Activated naive CD8-positive, alpha-beta T cell treated with anti-CD3 and anti-CD28 coated beads, Interleukin-2, amount 50 U/mL, for 24 hours (primary cell): ENCODE measurements at regions not wholly inside any gene's neighbourhood (a gene's known extent, or its start where the extent isn't known, plus 50 kb on each side); places are given as distances from the start of the nearest gene placed in this dataset.
"Not testable (repeated sequence)": the region's sequence is repeated elsewhere in the genome, so short reads cannot be mapped to it uniquely, and the experiment has no call there.

ENCODE experiments used
- ATAC-seq: fragments of 150-1000 bp; cut with Tn5 transposase; one replicate; pipeline ENCODE4 v1.10.0; 2021
- DNase-seq: peaks from one replicate; pipeline ENCODE4 v3.0.0; 2021
- H3K27ac Mint-ChIP-seq: one replicate; pipeline ENCODE4 v1.8.0; 2021; ENCODE audit warnings: mild to moderate bottlenecking, mixed read lengths
- H3K27me3 Mint-ChIP-seq: one replicate; pipeline ENCODE4 v1.8.0; 2021; ENCODE audit warnings: mixed read lengths
- H3K36me3 Mint-ChIP-seq: one replicate; pipeline ENCODE4 v1.8.0; 2021; ENCODE audit warnings: low read depth, mixed read lengths
- H3K4me1 Mint-ChIP-seq: one replicate; pipeline ENCODE4 v1.8.0; 2021; ENCODE audit warnings: mixed read lengths
- H3K4me3 Mint-ChIP-seq: one replicate; pipeline ENCODE4 v1.8.0; 2021; ENCODE audit warnings: mild to moderate bottlenecking, moderate library complexity, mixed read lengths
- H3K9me3 Mint-ChIP-seq: one replicate; pipeline ENCODE4 v1.8.0; 2021; ENCODE audit warnings: mixed read lengths

DNA sequence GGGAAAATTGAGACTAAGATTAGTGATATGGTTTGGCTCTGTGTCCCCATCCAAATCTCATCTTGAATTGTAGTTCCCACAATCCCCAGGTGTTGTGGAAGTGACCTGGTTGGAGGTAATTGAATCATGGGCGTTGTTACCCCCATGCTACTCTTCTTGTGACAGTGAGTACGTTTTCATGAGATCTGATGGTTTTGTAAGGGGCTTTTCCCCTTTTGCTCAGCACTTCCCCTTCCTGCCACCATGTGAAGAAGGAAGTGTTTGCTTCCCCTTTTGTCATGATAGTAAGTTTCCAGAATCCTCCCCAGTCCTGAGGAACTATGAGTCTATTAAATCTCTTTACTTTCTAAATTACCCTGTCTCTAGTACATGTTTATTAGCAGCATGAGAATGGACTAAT is 729.9 kb upstream of the TPTE start:
- H3K27ac Mint-ChIP-seq, H3K4me3 Mint-ChIP-seq, H3K36me3 Mint-ChIP-seq, H3K27me3 Mint-ChIP-seq, DNase-seq, ATAC-seq, H3K4me1 Mint-ChIP-seq: not testable (repeated sequence)
- peaks cover 59% of the 10 kb centered on the region for H3K9me3 Mint-ChIP-seq

DNA sequence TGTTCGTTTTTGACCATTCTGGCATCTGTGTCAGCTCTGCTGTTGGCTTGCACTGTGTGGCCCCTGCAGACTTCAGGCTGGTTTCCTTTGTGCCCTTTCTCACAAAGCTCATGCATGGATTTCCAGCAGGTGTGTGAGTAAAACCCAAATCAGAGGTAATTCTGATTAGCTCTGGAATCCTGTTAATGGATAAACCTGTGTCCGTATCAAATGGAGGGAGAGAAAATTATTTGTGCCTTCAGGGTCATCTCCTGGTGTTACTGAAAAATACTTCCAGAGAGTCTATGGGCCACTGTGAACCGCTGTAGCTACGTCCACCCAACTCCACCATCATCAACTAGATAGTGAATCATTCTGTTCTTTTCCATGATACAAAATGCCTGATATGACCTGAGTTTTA is 726.1 kb upstream of the TPTE start:
- not testable (repeated sequence) for DNase-seq, H3K4me1 Mint-ChIP-seq, H3K4me3 Mint-ChIP-seq, H3K36me3 Mint-ChIP-seq, ATAC-seq, H3K27me3 Mint-ChIP-seq, H3K27ac Mint-ChIP-seq
- peaks cover 34% of the 10 kb centered on the region for H3K9me3 Mint-ChIP-seq

DNA sequence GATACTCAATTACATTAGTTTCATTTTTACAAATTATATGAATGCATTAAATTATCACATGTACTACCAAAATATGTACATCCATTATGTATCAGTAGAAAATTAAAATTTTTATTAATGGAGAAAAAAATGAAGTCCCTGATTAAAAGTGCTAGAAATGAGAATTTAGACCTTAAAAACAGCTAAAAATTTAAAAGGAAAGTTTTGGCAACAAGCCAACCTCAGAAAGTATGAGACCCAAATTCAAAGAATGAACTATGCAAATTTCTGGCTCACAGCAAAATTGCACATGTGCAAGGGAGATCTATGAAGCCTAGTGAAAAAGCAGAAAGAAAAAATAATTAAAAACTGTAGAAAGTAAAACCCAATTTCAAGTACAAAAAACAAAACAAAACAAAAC is 725.1 kb upstream of the TPTE start:
- H3K9me3 Mint-ChIP-seq, result peaks cover 30% of the 10 kb centered on the region
- not testable (repeated sequence) for H3K4me1 Mint-ChIP-seq, H3K27me3 Mint-ChIP-seq, H3K36me3 Mint-ChIP-seq, H3K27ac Mint-ChIP-seq, ATAC-seq, H3K4me3 Mint-ChIP-seq, DNase-seq

DNA sequence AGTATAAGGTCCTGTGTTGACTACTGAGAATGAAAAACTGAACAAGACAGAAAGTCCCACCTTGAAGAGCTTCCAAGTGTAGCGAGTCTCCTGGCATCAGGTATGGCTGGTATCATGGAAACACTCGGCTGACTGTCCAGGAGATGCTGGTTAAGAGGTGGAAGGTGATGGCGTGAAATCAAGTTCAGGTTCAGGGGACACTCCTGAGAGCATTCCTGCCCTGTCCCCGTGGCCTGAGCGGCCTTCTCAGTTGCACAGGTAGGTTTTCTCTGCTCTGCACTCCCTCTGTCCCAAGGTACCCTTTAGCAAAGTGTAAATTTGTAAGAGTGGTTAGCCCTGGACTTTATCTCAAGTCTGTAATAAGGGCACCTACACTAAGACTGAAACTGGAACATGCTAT is 713.7 kb upstream of the TPTE start:
- not testable (repeated sequence) for H3K4me3 Mint-ChIP-seq, H3K27me3 Mint-ChIP-seq, H3K27ac Mint-ChIP-seq, H3K9me3 Mint-ChIP-seq, H3K36me3 Mint-ChIP-seq, H3K4me1 Mint-ChIP-seq, ATAC-seq, DNase-seq

DNA sequence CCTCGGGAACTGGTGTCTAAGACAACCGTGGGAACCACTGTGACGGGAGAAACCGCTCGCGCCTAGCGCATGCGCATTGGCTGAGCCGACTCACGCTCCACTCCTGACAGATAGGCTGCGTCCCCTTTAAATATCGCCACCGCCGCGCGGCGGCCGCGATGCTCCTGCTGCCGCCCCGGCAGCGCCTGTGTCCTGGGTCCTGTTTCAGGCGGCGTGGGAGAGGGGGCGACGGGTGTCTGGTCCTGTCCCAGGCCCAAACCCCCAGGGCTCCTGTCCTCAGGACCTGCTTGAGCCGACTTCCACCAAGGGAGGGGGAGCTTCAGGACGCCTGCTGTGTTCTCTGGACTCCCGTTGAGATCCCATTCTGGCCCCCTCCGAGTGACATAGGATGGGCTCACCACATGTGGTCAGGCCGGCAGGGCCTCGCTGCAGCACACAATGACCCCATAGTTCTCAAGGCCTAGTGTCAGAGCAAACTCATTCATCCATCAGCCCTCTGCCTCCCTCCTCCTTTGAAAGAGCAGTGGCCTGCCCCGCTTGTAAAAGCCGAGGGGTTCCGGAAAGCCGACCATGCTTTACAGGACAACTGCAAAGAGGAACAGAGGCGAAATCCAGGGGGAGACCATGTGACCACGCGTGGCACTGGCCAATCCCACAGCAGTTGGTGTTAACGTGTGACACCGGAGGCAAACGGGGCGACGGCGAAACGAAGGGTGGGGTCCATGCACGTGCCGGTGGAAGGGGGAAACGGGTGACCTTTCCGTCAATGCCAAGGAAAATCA is 710.0 kb upstream of the TPTE start:
- not testable (repeated sequence) for H3K9me3 Mint-ChIP-seq, H3K27me3 Mint-ChIP-seq, ATAC-seq, H3K4me3 Mint-ChIP-seq, H3K36me3 Mint-ChIP-seq, DNase-seq, H3K27ac Mint-ChIP-seq, H3K4me1 Mint-ChIP-seq

DNA sequence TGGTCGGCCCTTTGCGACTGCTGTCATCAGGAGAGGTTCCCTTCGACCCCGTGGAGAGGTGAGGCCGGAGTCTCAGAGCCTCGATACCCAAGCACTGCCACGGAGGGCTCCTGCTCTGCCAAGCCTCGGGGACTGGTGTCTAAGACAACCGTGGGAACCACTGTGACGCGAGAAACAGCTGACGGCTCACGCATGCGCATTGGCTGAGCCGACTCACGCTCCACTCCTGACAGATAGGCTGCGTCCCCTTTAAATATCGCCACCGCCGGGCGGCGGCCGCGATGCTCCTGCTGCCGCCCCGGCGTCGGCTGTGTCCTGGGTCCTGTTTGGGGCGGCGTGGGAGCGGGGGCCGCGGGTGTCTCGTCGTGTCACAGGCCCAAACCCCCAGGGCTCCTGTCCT is 708.9 kb upstream of the TPTE start:
- H3K27ac Mint-ChIP-seq, H3K9me3 Mint-ChIP-seq, H3K36me3 Mint-ChIP-seq, DNase-seq, H3K27me3 Mint-ChIP-seq, H3K4me1 Mint-ChIP-seq, H3K4me3 Mint-ChIP-seq, ATAC-seq: not testable (repeated sequence)

DNA sequence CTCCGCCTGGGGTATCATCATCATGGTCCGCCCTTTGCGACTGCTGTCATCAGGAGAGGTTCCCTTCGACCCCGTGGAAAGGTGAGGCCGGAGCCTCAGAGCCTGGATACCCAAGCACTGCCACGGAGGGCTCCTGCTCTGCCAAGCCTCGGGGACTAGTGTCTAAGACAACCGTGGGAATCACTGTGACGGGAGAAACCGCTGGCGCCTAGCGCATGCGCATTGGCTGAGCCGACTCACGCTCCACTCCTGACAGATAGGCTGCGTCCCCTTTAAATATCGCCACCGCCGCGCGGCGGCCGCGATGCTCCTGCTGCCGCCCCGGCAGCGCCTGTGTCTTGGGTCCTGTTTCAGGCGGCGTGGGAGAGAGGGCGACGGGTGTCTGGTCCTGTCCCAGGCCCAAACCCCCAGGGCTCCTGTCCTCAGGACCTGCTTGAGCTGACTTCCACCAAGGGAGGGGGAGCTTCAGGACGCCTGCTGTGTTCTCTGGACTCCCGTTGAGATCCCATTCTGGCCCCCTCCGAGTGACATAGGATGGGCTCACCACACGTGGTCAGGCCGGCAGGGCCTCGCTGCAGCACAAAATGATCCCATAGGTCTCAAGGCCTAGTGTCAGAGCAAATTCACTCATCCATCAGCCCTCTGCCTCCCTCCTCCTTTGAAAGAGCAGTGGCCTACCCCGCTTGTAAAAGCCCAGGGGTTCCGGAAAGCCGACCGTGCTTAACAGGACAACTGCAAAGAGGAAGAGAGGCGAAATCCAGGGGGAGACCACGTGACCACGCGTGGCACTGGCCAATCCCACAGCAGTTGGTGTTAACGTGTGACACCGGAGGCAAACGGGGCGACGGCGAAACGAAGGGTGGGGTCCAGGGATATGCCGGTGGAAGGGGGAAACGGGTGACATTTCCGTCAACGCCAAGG is 707.2 kb upstream of the TPTE start:
- H3K36me3 Mint-ChIP-seq, H3K27ac Mint-ChIP-seq, H3K9me3 Mint-ChIP-seq, ATAC-seq, H3K27me3 Mint-ChIP-seq, H3K4me3 Mint-ChIP-seq, H3K4me1 Mint-ChIP-seq, DNase-seq: not testable (repeated sequence)

DNA sequence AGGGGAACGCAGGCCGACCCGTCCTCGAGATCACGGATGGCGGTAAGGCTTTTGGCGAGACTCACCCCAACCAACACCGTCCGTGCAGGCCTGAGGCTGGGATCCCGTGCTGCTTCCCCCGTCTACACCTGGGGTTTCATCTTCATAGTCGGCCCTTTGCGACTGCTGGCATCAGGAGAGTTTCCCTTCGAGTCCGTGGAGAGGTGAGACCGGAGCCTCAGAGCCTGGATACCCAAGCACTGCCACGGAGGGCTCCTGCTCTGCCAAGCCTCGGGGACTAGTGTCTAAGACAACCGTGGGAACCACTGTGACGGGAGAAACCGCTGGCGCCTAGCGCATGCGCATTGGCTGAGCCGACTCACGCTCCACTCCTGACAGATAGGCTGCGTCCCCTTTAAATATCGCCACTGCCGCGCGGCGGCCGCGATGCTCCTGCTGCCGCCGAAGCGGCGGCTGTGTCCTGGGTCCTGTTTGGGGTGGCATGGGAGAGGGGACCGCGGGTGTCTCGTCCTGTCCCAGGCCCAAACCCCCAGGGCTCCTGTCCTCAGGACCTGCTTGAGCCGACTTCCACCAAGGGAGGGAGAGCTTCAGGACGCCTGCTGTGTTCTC is 706.1 kb upstream of the TPTE start:
- H3K27me3 Mint-ChIP-seq, H3K4me3 Mint-ChIP-seq, H3K4me1 Mint-ChIP-seq, ATAC-seq, DNase-seq, H3K27ac Mint-ChIP-seq, H3K9me3 Mint-ChIP-seq, H3K36me3 Mint-ChIP-seq: not testable (repeated sequence)

DNA sequence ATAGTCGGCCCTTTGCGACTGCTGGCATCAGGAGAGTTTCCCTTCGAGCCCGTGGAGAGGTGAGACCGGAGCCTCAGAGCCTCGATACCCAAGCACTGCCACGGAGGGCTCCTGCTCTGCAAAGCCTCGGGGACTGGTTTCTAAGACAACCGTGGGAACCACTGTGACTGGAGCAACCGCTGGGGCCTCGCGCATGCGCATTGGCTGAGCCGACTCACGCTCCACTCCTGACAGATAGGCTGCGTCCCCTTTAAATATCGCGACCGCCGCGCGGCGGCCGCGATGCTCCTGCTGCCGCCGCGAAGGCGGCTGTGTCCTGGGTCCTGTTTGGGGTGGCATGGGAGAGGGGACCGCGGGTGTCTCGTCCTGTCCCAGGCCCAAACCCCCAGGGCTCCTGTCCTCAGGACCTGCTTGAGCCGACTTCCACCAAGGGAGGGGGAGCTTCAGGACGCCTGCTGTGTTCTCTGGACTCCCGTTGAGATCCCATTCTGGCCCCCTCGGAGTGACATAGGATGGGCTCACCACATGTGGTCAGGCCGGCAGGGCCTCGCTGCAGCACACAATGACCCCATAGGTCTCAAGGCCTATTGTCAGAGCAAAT is 704.5 kb upstream of the TPTE start:
- H3K36me3 Mint-ChIP-seq, H3K27ac Mint-ChIP-seq: not testable (repeated sequence)

DNA sequence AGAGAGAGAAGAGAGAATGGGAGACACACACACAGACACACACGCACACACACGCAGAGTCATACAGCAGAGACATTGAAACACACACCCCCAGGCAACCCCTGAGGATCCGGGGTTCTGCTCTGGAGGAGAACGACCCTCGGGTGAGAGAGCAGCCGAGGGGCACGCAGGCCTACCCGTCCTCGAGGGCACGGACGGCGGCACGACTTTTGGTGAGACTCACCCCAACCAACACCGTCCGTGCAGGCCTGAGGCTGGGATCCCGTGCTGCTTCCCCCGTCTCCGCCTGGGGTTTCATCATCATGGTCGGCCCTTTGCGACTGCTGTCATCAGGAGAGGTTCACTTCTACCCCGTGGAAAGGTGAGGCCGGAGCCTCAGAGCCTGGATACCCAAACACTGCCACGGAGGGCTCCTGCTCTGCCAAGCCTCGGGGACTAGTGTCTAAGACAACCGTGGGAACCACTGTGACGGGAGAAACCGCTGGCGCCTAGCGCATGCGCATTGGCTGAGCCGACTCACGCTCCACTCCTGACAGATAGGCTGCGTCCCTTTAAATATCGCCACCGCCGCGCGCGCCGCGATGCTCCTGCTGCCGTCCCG is 703.4 kb upstream of the TPTE start:
- H3K9me3 Mint-ChIP-seq, result not testable (repeated sequence)

More for the DNA sequence above, 704.5 kb upstream of the TPTE start:
- DNase-seq, H3K27me3 Mint-ChIP-seq, H3K4me3 Mint-ChIP-seq, H3K4me1 Mint-ChIP-seq, H3K9me3 Mint-ChIP-seq, ATAC-seq: not testable (repeated sequence)

DNA sequence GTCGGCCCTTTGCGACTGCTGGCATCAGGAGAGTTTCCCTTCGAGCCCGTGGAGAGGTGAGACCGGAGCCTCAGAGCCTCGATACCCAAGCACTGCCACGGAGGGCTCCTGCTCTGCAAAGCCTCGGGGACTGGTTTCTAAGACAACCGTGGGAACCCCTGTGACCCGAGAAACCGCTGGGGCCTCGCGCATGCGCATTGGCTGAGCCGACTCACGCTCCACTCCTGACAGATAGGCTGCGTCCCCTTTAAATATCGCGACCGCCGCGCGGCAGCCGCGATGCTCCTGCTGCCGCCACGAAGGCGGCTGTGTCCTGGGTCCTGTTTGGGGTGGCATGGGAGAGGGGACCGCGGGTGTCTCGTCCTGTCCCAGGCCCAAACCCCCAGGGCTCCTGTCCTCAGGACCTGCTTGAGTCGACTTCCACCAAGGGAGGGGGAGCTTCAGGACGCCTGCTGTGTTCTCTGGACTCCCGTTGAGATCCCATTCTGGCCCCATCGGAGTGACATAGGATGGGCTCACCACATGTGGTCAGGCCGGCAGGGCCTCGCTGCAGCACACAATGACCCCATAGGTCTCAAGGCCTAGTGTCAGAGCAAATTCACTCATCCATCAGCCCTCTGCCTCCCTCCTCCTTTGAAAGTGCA is 701.7 kb upstream of the TPTE start:
- H3K4me1 Mint-ChIP-seq, result not testable (repeated sequence)

More for the DNA sequence above, 703.4 kb upstream of the TPTE start:
- ATAC-seq, H3K4me3 Mint-ChIP-seq, DNase-seq, H3K27me3 Mint-ChIP-seq, H3K27ac Mint-ChIP-seq, H3K4me1 Mint-ChIP-seq, H3K36me3 Mint-ChIP-seq: not testable (repeated sequence)

DNA sequence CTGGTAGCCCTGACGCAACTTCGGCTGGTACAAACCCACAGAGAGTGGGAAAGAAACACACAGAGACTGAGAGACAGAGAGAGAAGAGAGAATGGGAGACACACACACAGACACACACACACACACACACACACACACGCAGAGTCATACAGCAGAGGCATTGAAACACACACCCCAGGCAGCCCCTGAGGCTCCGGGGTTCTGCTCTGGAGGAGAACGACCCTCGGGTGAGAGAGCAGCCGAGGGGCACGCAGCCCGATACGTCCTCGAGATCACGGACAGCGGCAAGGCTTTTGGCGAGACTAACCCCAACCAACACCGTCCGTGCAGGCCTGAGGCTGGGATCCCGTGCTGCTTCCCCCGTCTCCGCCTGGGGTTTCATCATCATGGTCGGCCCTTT is 700.8 kb upstream of the TPTE start:
- ATAC-seq, H3K27me3 Mint-ChIP-seq, H3K9me3 Mint-ChIP-seq, H3K27ac Mint-ChIP-seq, H3K36me3 Mint-ChIP-seq, DNase-seq, H3K4me3 Mint-ChIP-seq, H3K4me1 Mint-ChIP-seq: not testable (repeated sequence)

More for the DNA sequence above, 701.7 kb upstream of the TPTE start:
- not testable (repeated sequence) for H3K36me3 Mint-ChIP-seq, H3K27ac Mint-ChIP-seq, ATAC-seq, DNase-seq, H3K9me3 Mint-ChIP-seq, H3K4me3 Mint-ChIP-seq, H3K27me3 Mint-ChIP-seq

DNA sequence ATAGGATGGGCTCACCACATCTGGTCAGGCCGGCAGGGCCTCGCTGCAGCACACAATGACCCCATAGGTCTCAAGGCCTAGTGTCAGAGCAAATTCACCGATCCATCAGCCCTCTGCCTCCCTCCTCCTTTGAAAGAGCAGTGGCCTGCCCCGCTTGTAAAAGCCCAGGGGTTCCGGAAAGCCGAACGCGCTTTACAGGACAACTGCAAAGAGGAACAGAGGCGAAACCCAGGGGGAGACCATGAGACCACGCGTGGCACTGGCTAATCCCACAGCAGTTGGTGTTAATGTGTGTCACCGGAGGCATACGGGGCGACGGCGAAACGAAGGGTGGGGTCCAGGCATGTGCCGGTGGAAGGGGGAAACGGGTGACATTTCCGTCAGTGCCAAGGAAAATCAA is 699.9 kb upstream of the TPTE start:
- H3K27me3 Mint-ChIP-seq, H3K9me3 Mint-ChIP-seq, H3K27ac Mint-ChIP-seq, DNase-seq, H3K36me3 Mint-ChIP-seq, ATAC-seq, H3K4me1 Mint-ChIP-seq, H3K4me3 Mint-ChIP-seq: not testable (repeated sequence)
